HepG2 (cell line): ENCODE measurements at regions not wholly inside any gene's neighbourhood (a gene's known extent, or its start where the extent isn't known, plus 50 kb on each side); places are given as distances from the start of the nearest gene placed in this dataset.

Experiments
- ATAC-seq: fragments of 200-7000 bp; cut with Tn5 transposase; 3 replicates; pipeline ENCODE4 v1.9.1; 2020; ENCODE audit warnings: mild to moderate bottlenecking, moderate library complexity
- BruUV-seq: library from RNA; stranded (reverse); fragments of 400-500 nt; replicated peaks from 2 replicates; lab custom pipeline; 2021; lab: Mats Ljungman, UMichigan
- CTCF ChIA-PET: fragments of 300-600 bp; formaldehyde crosslinking; extraction: SDS; loops from one replicate; lab custom pipeline; 2021; ENCODE audit warnings: low total read pairs, inconsistent platforms, low intra/inter-chr PET ratio; lab: Yijun Ruan, JAX
- POLR2A ChIA-PET: fragments of 350-600 bp; sonication (Branson Sonifier 250); formaldehyde crosslinking; loops from one replicate; lab custom pipeline; 2020; ENCODE audit warnings: antibody characterized with exemption, inconsistent platforms; lab: Yijun Ruan, JAX
- DNase-seq: peaks from one replicate; pipeline ENCODE4 v3.0.0-alpha.2; 2015; ENCODE audit warnings: low spot score
- FAIRE-seq: peaks from 3 replicates; lab custom pipeline; 2011; peaks lifted over from hg19 to GRCh38; lab: Jason Lieb, UNC
- H2AFZ ChIP-seq: one replicate; pipeline ENCODE4 v1.6.1; 2011; ENCODE audit warnings: low read length, inconsistent platforms
- H3K27ac ChIP-seq: fragments of 300-600 bp; 3 replicates; pipeline ENCODE4 v1.8.0; 2011; ENCODE audit warnings: mixed run types, mild to moderate bottlenecking, mixed read lengths, low read length, inconsistent platforms; ENCODE audit not compliant: insufficient read depth; ENCODE audit errors: extremely low read length
- H3K27me3 ChIP-seq, 2 experiments: fragments of 200-600 bp in 1 of 2; 2 replicates in 1 of 2; 3 replicates in 1 of 2; pipeline versions ENCODE4 v1.6.0 to v1.8.0; 2011; ENCODE audit warnings: low read length in 2 of 2, mild to moderate bottlenecking in 2 of 2, moderate library complexity in 2 of 2, inconsistent platforms in 1 of 2; ENCODE audit not compliant: insufficient read depth in 2 of 2, control insufficient read depth in 1 of 2
- H3K36me3 ChIP-seq, 2 experiments: fragments of 200-600 bp in 1 of 2; replicated peaks in 1 of 2; 2 replicates in 1 of 2; 3 replicates in 1 of 2; pipeline versions ENCODE4 v1.5.1 to v1.8.0; 2011; ENCODE audit warnings: low read length in 2 of 2, inconsistent platforms in 1 of 2; ENCODE audit not compliant: insufficient read depth in 2 of 2, control insufficient read depth in 1 of 2
- H3K4me1 ChIP-seq: 2 replicates; pipeline ENCODE4 v1.5.1; 2012; ENCODE audit warnings: low read length, inconsistent platforms; ENCODE audit not compliant: insufficient read depth
- H3K4me2 ChIP-seq: 2 replicates; pipeline ENCODE4 v1.6.0; 2011; ENCODE audit warnings: low read depth, low read length, inconsistent platforms
- H3K4me3 ChIP-seq, 3 experiments: fragments of 200-600 bp in 1 of 3; sonication (generic), shearing (Covaris generic) in 1 of 3; replicated peaks in 1 of 3; 2 replicates each; pipeline ENCODE4 v1.5.1; 2011 to 2016; ENCODE audit warnings: low read length in 3 of 3, inconsistent platforms in 2 of 3, low read depth in 2 of 3, mild to moderate bottlenecking in 2 of 3, control low read depth in 1 of 3, mixed read lengths in 1 of 3; ENCODE audit not compliant: insufficient read depth in 1 of 3
- H3K79me2 ChIP-seq: one replicate; pipeline ENCODE4 v1.6.1; 2011; ENCODE audit warnings: low read length, inconsistent platforms; ENCODE audit not compliant: insufficient read depth
- H3K9ac ChIP-seq: 2 replicates; pipeline ENCODE4 v1.6.0; 2011; ENCODE audit warnings: mild to moderate bottlenecking, low read depth, low read length, inconsistent platforms; ENCODE audit not compliant: insufficient read depth
- H3K9me3 ChIP-seq: 2 replicates; pipeline ENCODE4 v1.5.1; 2012; ENCODE audit warnings: mild to moderate bottlenecking, low read length
- H4K20me1 ChIP-seq: 2 replicates; pipeline ENCODE4 v1.6.0; 2011; ENCODE audit warnings: inconsistent platforms, mild to moderate bottlenecking, low read length, moderate library complexity; ENCODE audit not compliant: insufficient read depth
- GRHL1 ChIP-seq: sonication (generic); formaldehyde crosslinking; conservative IDR thresholded peaks from 2 replicates; pipeline ENCODE4 v1.8.0; 2022; ENCODE audit warnings: missing genetic modification reagents
- GTF3A ChIP-seq: sonication (generic); formaldehyde crosslinking; conservative IDR thresholded peaks from 2 replicates; pipeline ENCODE4 v1.4.0; 2020; ENCODE audit warnings: mild to moderate bottlenecking, missing genetic modification reagents
- KAT2B ChIP-seq: fragments of 150-350 bp; IDR thresholded peaks from 2 replicates; pipeline ENCODE4 v1.6.1; 2014; ENCODE audit warnings: low read depth, low read length, borderline replicate concordance
- KAT7 ChIP-seq: IDR thresholded peaks from 2 replicates; pipeline ENCODE4 v1.6.1; 2018; ENCODE audit warnings: borderline replicate concordance, missing compliant biosample characterization
- PLSCR1 ChIP-seq: sonication (generic); formaldehyde crosslinking; IDR thresholded peaks from 2 replicates; pipeline ENCODE4 v1.5.0; 2020; ENCODE audit warnings: missing genetic modification reagents, mild to moderate bottlenecking, borderline replicate concordance
- SOX5 ChIP-seq: IDR thresholded peaks from 2 replicates; pipeline ENCODE4 v1.6.1; 2016; ENCODE audit warnings: borderline replicate concordance
- TIGD3 ChIP-seq: sonication (generic); formaldehyde crosslinking; IDR thresholded peaks from 2 replicates; pipeline ENCODE4 v1.5.1; 2020; ENCODE audit warnings: mild to moderate bottlenecking, missing genetic modification reagents, borderline replicate concordance
- ZBTB40 ChIP-seq, 2 experiments: fragments of 450-650 bp in 1 of 2; sonication (generic) in 1 of 2; formaldehyde crosslinking in 1 of 2; IDR thresholded peaks; 2 replicates each; pipeline versions ENCODE4 v1.6.1 to v1.8.0; 2016 to 2022; ENCODE audit warnings: antibody characterized with exemption in 1 of 2, mild to moderate bottlenecking in 1 of 2, missing genetic modification reagents in 1 of 2
- ZNF501 ChIP-seq: sonication (generic); formaldehyde crosslinking; IDR thresholded peaks from 2 replicates; pipeline ENCODE4 v1.5.1; 2020; ENCODE audit warnings: mild to moderate bottlenecking, moderate library complexity, missing genetic modification reagents
- ZNF7 ChIP-seq: IDR thresholded peaks from 2 replicates; pipeline ENCODE4 v1.6.1; 2016; ENCODE audit warnings: missing biosample characterization, missing genetic modification reagents
- WGBS: methylation state at CpG from one replicate; pipeline ENCODE4 v1.1.6; 2017; ENCODE audit warnings: low lambda C conversion rate; 5-methylcytosine and 5-hydroxymethylcytosine counted together
- in situ Hi-C: cut with HindIII; loops from 2 replicates; pipeline ENCODE4 v1.10.0; 2017; ENCODE audit warnings: low pct_unique_long_range_greater_than_20kb; ENCODE audit not compliant: extremely low pct_ligation_motif_present
- intact Hi-C: fragments of 100-400 bp; cut with micrococcal nuclease; formaldehyde crosslinking; loops from one replicate; pipeline ENCODE4 v1.10.0; 2022; ENCODE audit not compliant: unreplicated experiment

- TF ChIP-seq PLSCR1 (CRISPR knock-in tag): no peak
- TF ChIP-seq ZNF7 (CRISPR knock-in tag): no peak
Measured at GRCh38 chr1:58076258-58076657, 470.3 kb downstream of the OMA1 start (continued).

GRCh38 chr1:58075188-58075578, 471.3 kb downstream of the OMA1 start:
- no peak overlapping the region for H3K4me3 ChIP-seq
- no peak for ATAC-seq
- H3K27me3 ChIP-seq: no peaks in the 10 kb centered on the region; a peak in 1 of 5 replicates
- H3K4me1 ChIP-seq: no peaks in the 10 kb centered on the region
- intact Hi-C loops (no loop called here), in situ Hi-C loops (no loop called here)
- ChIA-PET POLR2A (no interaction called here), CTCF (no interaction called here)
- H3K36me3 ChIP-seq: no peaks in the 10 kb centered on the region
- FAIRE-seq: no peak
- H3K9ac ChIP-seq: no peak overlapping the region
- H3K4me2 ChIP-seq: no peak overlapping the region
- no peaks in the 10 kb centered on the region for H3K9me3 ChIP-seq
- no peak overlapping the region for H2AFZ ChIP-seq
- DNase-seq: no peak
- H3K27ac ChIP-seq: no peak overlapping the region
- no TSS peak for BruUV-seq
- H4K20me1 ChIP-seq: no peaks in the 10 kb centered on the region
- WGBS: 0% methylated on average over 1 of the region's 1 CpG
- no peaks in the 10 kb centered on the region for H3K79me2 ChIP-seq
- TF ChIP-seq GTF3A: no peak
- TF ChIP-seq KAT7 (CRISPR knock-in tag): no peak
- no peak for TF ChIP-seq ZNF501 (CRISPR knock-in tag)
- no peak for TF ChIP-seq GRHL1 (CRISPR knock-in tag)
- TF ChIP-seq KAT2B: no peak
- no peak for TF ChIP-seq TIGD3 (CRISPR knock-in tag)
- no peak for TF ChIP-seq SOX5
- TF ChIP-seq ZBTB40 (IDR thresholded peaks at IDR 0.05): no peak
- no peak for TF ChIP-seq ZBTB40 (CRISPR knock-in tag; IDR thresholded peaks at IDR 0.05)
